Activated CD4-positive, alpha-beta memory T cell treated with anti-CD3 and anti-CD28 coated beads, Interleukin-2, amount 10 ng/mL, durations not matched to agents 7 days and 5 days (primary cell): ENCODE measurements at regions not wholly inside any gene's neighbourhood (a gene's known extent, or its start where the extent isn't known, plus 50 kb on each side); places are given as distances from the start of the nearest gene placed in this dataset.

Source experiments
- CTCF ChIA-PET: fragments of 350-600 bp; sonication (Branson Sonifier 250); formaldehyde crosslinking; loops from one replicate; lab custom pipeline; 2021; ENCODE audit warnings: antibody characterized with exemption, inconsistent platforms; lab: Charles Lee
- POLR2A ChIA-PET: fragments of 350-600 bp; sonication (Branson Sonifier 250); formaldehyde crosslinking; loops from one replicate; lab custom pipeline; 2021; ENCODE audit warnings: antibody characterized with exemption; lab: Charles Lee
- DNase-seq: peaks from one replicate; pipeline ENCODE4 v3.0.0-alpha.2; 2020
- H3K27ac Mint-ChIP-seq: one replicate; pipeline ENCODE4 v1.8.0; 2021; ENCODE audit warnings: mild to moderate bottlenecking, mixed read lengths
- H3K27me3 Mint-ChIP-seq: one replicate; pipeline ENCODE4 v1.8.0; 2021; ENCODE audit warnings: mixed read lengths
- H3K36me3 Mint-ChIP-seq: one replicate; pipeline ENCODE4 v1.8.0; 2021; ENCODE audit warnings: low read depth, mixed read lengths
- H3K4me1 Mint-ChIP-seq: one replicate; pipeline ENCODE4 v1.8.0; 2021; ENCODE audit warnings: mixed read lengths
- H3K4me3 Mint-ChIP-seq: one replicate; pipeline ENCODE4 v1.8.0; 2021; ENCODE audit warnings: mild to moderate bottlenecking, mixed read lengths
- H3K9me3 Mint-ChIP-seq: one replicate; pipeline ENCODE4 v1.8.0; 2021; ENCODE audit warnings: mixed read lengths

DNA sequence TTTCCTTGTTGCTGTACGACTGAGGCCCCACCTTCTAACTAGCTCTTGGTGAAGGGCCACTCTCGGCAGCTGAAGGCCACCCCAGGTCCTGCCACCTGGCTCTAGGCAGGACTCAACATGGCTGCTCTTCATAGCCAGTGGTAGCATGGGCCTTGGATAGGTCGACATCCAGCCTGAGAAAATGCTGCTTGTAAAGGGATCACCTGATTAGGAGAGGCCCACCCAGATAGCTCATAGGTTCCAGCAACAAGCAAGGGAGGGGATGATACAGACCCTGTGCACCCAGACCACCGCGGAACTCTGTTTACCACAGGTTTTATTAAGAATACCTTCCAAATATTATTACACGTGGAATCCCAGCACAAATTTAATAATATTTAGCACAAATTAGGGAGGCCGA lies 341.4 kb downstream of the BRD1 start:
- H3K36me3 Mint-ChIP-seq = no peaks in the 10 kb centered on the region
- ChIA-PET POLR2A (no interaction called here), CTCF (no interaction called here)
- no peaks in the 10 kb centered on the region for H3K9me3 Mint-ChIP-seq
- H3K4me1 Mint-ChIP-seq = no peaks in the 10 kb centered on the region
- peaks cover 1% of the 10 kb centered on the region for H3K27me3 Mint-ChIP-seq
- DNase-seq = no peak
- no peak overlapping the region for H3K27ac Mint-ChIP-seq
- H3K4me3 Mint-ChIP-seq = no peak overlapping the region

GRCh38 chr22:49483946-49484345 lies 343.7 kb downstream of the BRD1 start:
- ChIA-PET CTCF (no interaction called here), POLR2A (no interaction called here)
- H3K4me3 Mint-ChIP-seq = no peak overlapping the region
- H3K4me1 Mint-ChIP-seq = no peaks in the 10 kb centered on the region
- no peak overlapping the region for H3K27ac Mint-ChIP-seq
- no peaks in the 10 kb centered on the region for H3K9me3 Mint-ChIP-seq
- peaks cover 1% of the 10 kb centered on the region for H3K27me3 Mint-ChIP-seq
- H3K36me3 Mint-ChIP-seq = no peaks in the 10 kb centered on the region
- no peak for DNase-seq

- CTCF ChIA-PET = no interaction called here
- DNase-seq = no peak
- Mint-ChIP-seq H3K27ac (no peak overlapping the region), H3K4me1 (no peaks in the 10 kb centered on the region), H3K27me3 (peaks cover 1% of the 10 kb centered on the region), H3K36me3 (no peaks in the 10 kb centered on the region), H3K9me3 (no peaks in the 10 kb centered on the region), H3K4me3 (no peak overlapping the region)
- POLR2A ChIA-PET = no interaction called here
These were observed 344.3 kb downstream of the BRD1 start for GRCh38 chr22:49483281-49483870.

DNA sequence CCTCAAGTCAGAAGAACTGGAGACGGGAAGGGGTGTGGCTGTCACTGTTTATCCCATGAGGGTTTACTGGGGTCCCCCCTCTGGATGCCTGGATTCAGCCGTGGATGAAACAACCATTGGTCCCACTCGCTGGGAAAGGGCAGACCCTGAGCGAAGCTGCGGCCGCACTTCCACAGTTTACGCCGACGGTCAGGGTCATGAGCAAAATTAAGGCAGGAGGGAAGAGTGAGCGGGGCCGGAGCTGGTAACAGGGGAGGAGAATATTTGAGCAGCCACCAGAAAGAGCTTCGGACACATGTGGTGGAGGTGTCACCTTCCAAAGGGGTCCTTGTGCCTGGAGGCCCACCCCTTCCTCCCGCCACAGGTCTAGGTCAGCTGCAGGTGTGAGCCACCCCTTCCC lies 344.9 kb downstream of the BRD1 start:
- Mint-ChIP-seq H3K4me1 (no peaks in the 10 kb centered on the region), H3K27me3 (peaks cover 1% of the 10 kb centered on the region), H3K36me3 (no peaks in the 10 kb centered on the region), H3K9me3 (no peaks in the 10 kb centered on the region), H3K27ac (no peak overlapping the region), H3K4me3 (no peak overlapping the region)
- no peak for DNase-seq
- ChIA-PET POLR2A (no interaction called here), CTCF (no interaction called here)

DNA sequence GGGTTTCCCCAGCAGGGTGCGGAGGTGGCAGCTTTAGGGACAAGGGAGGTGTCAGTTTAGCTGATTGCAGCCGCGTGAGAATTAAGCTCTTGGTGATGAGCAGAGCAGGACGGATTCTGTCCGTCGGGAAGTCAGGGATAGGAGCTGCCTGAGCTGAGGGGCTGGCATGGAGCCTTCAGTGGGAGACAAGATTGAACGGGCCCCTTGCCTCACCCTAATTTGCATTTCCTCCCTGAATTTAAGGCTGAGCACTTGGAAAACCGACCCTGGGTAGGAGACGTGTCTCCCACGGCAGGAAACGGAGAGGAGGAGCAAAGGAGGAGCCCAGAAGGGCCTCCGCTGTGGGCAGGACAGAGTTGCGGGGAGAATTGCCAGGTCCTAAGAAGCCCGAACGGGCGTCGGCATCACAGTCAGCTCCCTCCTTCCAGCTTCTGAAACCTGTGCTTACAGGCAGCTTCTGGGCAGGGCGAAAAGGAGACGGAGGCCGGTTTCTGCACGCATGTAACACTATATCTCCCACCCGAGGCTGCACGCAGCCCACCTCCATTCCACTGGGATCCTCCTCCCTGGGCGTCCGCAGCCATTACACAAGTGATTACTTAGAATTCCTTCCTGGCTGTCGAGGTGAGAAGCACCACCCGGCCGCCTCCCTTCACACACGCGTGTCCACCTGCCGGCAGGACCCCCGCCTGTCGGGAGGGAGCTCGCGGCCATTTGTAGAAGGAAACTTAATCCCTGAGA lies 345.8 kb downstream of the BRD1 start:
- DNase-seq = no peak
- peaks cover 1% of the 10 kb centered on the region for H3K27me3 Mint-ChIP-seq
- no peaks in the 10 kb centered on the region for H3K4me1 Mint-ChIP-seq
- CTCF ChIA-PET = no interaction called here
- H3K27ac Mint-ChIP-seq = no peak overlapping the region
- no peak overlapping the region for H3K4me3 Mint-ChIP-seq
- H3K9me3 Mint-ChIP-seq = peaks cover 1% of the 10 kb centered on the region
- peaks cover 1% of the 10 kb centered on the region for H3K36me3 Mint-ChIP-seq
- POLR2A ChIA-PET = no interaction called here

- no peak for DNase-seq
- ChIA-PET POLR2A (no interaction called here), CTCF (no interaction called here)
- H3K27ac Mint-ChIP-seq = no peak overlapping the region
- peaks cover 5% of the 10 kb centered on the region for H3K9me3 Mint-ChIP-seq
- H3K4me3 Mint-ChIP-seq = no peak overlapping the region
- H3K36me3 Mint-ChIP-seq = peaks cover 5% of the 10 kb centered on the region
- H3K27me3 Mint-ChIP-seq = peaks cover 1% of the 10 kb centered on the region
- H3K4me1 Mint-ChIP-seq = no peaks in the 10 kb centered on the region
These were observed 346.6 kb downstream of the BRD1 start for GRCh38 chr22:49480896-49481658.

- no peak for DNase-seq
- H3K9me3 Mint-ChIP-seq = peaks cover 5% of the 10 kb centered on the region
- H3K4me3 Mint-ChIP-seq = no peak overlapping the region
- H3K4me1 Mint-ChIP-seq = no peaks in the 10 kb centered on the region
- ChIA-PET CTCF (no interaction called here), POLR2A (no interaction called here)
- peaks cover 1% of the 10 kb centered on the region for H3K27me3 Mint-ChIP-seq
- H3K36me3 Mint-ChIP-seq = peaks cover 5% of the 10 kb centered on the region
- no peak overlapping the region for H3K27ac Mint-ChIP-seq
These were observed 347.3 kb downstream of the BRD1 start for GRCh38 chr22:49480331-49480730.

- CTCF ChIA-PET = no interaction called here
- peaks cover 5% of the 10 kb centered on the region for H3K36me3 Mint-ChIP-seq
- H3K27ac Mint-ChIP-seq = no peak overlapping the region
- H3K9me3 Mint-ChIP-seq = peaks cover 5% of the 10 kb centered on the region
- peaks cover 1% of the 10 kb centered on the region for H3K27me3 Mint-ChIP-seq
- no peak overlapping the region for H3K4me3 Mint-ChIP-seq
- no peaks in the 10 kb centered on the region for H3K4me1 Mint-ChIP-seq
- no peak for DNase-seq
- POLR2A ChIA-PET = no interaction called here
These were observed 348.1 kb downstream of the BRD1 start for GRCh38 chr22:49479566-49479965.

DNA sequence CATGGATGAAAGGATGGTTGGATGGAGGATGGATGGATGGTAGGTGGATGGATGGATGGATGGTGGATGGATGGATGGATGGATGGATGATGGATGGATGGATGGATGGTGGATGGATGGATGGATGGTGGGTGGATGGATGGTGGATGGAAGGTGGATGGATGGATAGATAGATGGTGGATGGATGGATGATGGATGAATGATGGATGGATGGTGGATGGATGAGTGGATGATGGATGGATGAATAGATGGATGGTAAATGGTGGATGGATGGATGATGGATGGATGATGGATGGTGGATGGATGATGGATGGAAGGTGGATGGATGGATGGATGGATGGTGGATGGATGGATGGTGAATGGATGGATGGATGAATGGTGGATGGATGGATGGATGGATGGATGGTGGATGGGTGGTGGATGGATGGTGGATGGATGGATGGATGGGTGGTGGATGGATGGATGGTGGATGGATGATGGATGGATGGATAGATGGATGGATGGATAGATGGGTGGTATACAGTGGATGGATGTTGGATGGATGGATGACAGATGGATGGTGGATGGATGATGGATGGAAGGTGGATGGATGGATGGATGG lies 350.8 kb downstream of the BRD1 start:
- Mint-ChIP-seq H3K27ac (no peak overlapping the region), H3K4me1 (no peaks in the 10 kb centered on the region), H3K9me3 (peaks cover 5% of the 10 kb centered on the region), H3K27me3 (peaks cover 1% of the 10 kb centered on the region), H3K4me3 (no peak overlapping the region), H3K36me3 (peaks cover 5% of the 10 kb centered on the region)
- ChIA-PET CTCF (no interaction called here), POLR2A (no interaction called here)
- DNase-seq = no peak

- CTCF ChIA-PET = no interaction called here
- POLR2A ChIA-PET = no interaction called here
- Mint-ChIP-seq H3K27me3 (no peaks in the 10 kb centered on the region), H3K9me3 (peaks cover 5% of the 10 kb centered on the region), H3K36me3 (peaks cover 5% of the 10 kb centered on the region), H3K4me1 (no peaks in the 10 kb centered on the region), H3K27ac (no peak overlapping the region), H3K4me3 (no peak overlapping the region)
- no peak for DNase-seq
These were observed 351.5 kb downstream of the BRD1 start for GRCh38 chr22:49476176-49476575.

- ChIA-PET CTCF (no interaction called here), POLR2A (no interaction called here)
- peaks cover 5% of the 10 kb centered on the region for H3K9me3 Mint-ChIP-seq
- H3K4me1 Mint-ChIP-seq = no peaks in the 10 kb centered on the region
- H3K27ac Mint-ChIP-seq = no peak overlapping the region
- H3K4me3 Mint-ChIP-seq = no peak overlapping the region
- peaks cover 5% of the 10 kb centered on the region for H3K36me3 Mint-ChIP-seq
- H3K27me3 Mint-ChIP-seq = no peaks in the 10 kb centered on the region
- no peak for DNase-seq
These were observed 352.4 kb downstream of the BRD1 start for GRCh38 chr22:49475253-49475652.

- peaks cover 5% of the 10 kb centered on the region for H3K36me3 Mint-ChIP-seq
- CTCF ChIA-PET = no interaction called here
- no peak for DNase-seq
- no peak overlapping the region for H3K4me3 Mint-ChIP-seq
- POLR2A ChIA-PET = no interaction called here
- peaks cover 5% of the 10 kb centered on the region for H3K9me3 Mint-ChIP-seq
- H3K27me3 Mint-ChIP-seq = no peaks in the 10 kb centered on the region
- H3K4me1 Mint-ChIP-seq = no peaks in the 10 kb centered on the region
- H3K27ac Mint-ChIP-seq = no peak overlapping the region
These were observed 354.4 kb downstream of the BRD1 start for GRCh38 chr22:49473286-49473685.

DNA sequence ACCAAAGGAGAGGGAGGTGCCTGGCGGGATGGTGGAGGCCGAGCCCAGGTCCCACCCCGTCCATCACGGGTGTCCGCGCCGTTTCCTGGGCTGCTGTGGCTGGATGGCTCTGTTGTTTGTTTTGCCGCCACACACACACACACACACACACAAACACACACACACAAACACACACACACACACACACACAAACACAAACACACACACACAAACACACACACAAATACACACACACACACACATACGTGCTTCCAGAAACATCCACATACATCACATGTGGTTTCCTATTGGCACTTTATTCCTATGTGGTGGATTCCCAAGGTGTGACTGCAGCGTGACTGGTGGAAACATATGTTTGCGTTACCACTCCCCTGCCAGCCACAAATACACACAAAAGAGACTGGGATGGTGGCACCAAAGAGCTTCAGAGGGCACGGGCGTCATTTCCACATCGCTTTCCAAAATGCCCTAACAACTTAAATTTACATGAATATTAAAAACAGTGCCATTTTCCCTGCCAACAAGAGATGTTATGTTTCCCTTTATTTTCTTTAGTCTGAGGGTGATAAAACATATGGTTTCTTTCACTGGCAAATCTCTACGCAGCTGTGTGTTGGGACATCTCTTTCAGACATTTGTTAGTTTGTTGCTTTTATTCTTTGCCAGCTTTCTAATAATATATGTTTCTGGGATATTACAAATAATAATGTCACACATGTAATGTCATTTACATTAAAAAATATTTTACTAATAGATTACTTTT lies 356.8 kb downstream of the BRD1 start:
- DNase-seq = no peak
- Mint-ChIP-seq H3K4me1 (no peaks in the 10 kb centered on the region), H3K9me3 (no peaks in the 10 kb centered on the region), H3K27ac (no peak overlapping the region), H3K4me3 (no peak overlapping the region), H3K36me3 (no peaks in the 10 kb centered on the region), H3K27me3 (no peaks in the 10 kb centered on the region)
- CTCF ChIA-PET = no interaction called here
- POLR2A ChIA-PET = no interaction called here
